ENCODE measurements at regions not wholly inside any gene's neighbourhood (a gene's known extent, or its start where the extent isn't known, plus 50 kb on each side); places are given as distances from the start of the nearest gene placed in this dataset.

- Histone ChIP-seq H3K4me3 (peak overlapping the region; percentile 54), H3K9me3 (replicated peaks) (no peaks in the 10 kb centered on the region), H3K36me3 (no peaks in the 10 kb centered on the region), H3K27me3 (ENCODE audit: low read depth) (no peaks in the 10 kb centered on the region), H3K4me1 (peaks cover 27% of the 10 kb centered on the region), H3K27ac (replicated peaks) (peak overlapping the region; percentile 78)
- intact Hi-C loops (cut with micrococcal nuclease), result no loop called here
- peak; percentile 53 for DNase-seq
- TF ChIP-seq CTCF (IDR thresholded peaks at IDR 0.05; ENCODE audit: borderline replicate concordance), result no peak
Measured at GRCh38 chr6:7468382-7469081, 72.9 kb upstream of the DSP start.

GRCh38 chr6:7469696-7470095 lies 71.8 kb upstream of the DSP start:
- Histone ChIP-seq H3K4me3 (no peak overlapping the region), H3K36me3 (no peaks in the 10 kb centered on the region), H3K4me1 (peaks cover 27% of the 10 kb centered on the region), H3K27me3 (ENCODE audit: low read depth) (no peaks in the 10 kb centered on the region), H3K9me3 (replicated peaks) (no peaks in the 10 kb centered on the region), H3K27ac (replicated peaks) (peak overlapping the region; percentile 78)
- DNase-seq, result no peak
- no peak for TF ChIP-seq CTCF (IDR thresholded peaks at IDR 0.05; ENCODE audit: borderline replicate concordance)
- intact Hi-C loops (cut with micrococcal nuclease), result no loop called here

- intact Hi-C loops (cut with micrococcal nuclease), result no loop called here
- no peak overlapping the region for H3K27ac ChIP-seq (replicated peaks)
Measured at GRCh38 chr6:7471171-7471570, 70.3 kb upstream of the DSP start.

GRCh38 chr6:7473805-7474719 lies 67.4 kb upstream of the DSP start:
- H3K4me3 ChIP-seq, result no peak overlapping the region
- intact Hi-C loops (cut with micrococcal nuclease), result no loop called here
- peaks cover 5% of the 10 kb centered on the region for H3K4me1 ChIP-seq
- H3K27me3 ChIP-seq (ENCODE audit: low read depth), result no peaks in the 10 kb centered on the region
- no peak for DNase-seq
- TF ChIP-seq CTCF (IDR thresholded peaks at IDR 0.05; ENCODE audit: borderline replicate concordance), result no peak
- no peak overlapping the region for H3K27ac ChIP-seq (replicated peaks)
- no peaks in the 10 kb centered on the region for H3K9me3 ChIP-seq (replicated peaks)
- H3K36me3 ChIP-seq, result no peaks in the 10 kb centered on the region

More at GRCh38 chr6:7471171-7471570, 70.3 kb upstream of the DSP start:
- TF ChIP-seq CTCF (IDR thresholded peaks at IDR 0.05; ENCODE audit: borderline replicate concordance), result no peak
- no peak for DNase-seq
- Histone ChIP-seq H3K9me3 (replicated peaks) (no peaks in the 10 kb centered on the region), H3K4me1 (peaks cover 27% of the 10 kb centered on the region), H3K4me3 (no peak overlapping the region), H3K27me3 (ENCODE audit: low read depth) (no peaks in the 10 kb centered on the region), H3K36me3 (no peaks in the 10 kb centered on the region)

DNA sequence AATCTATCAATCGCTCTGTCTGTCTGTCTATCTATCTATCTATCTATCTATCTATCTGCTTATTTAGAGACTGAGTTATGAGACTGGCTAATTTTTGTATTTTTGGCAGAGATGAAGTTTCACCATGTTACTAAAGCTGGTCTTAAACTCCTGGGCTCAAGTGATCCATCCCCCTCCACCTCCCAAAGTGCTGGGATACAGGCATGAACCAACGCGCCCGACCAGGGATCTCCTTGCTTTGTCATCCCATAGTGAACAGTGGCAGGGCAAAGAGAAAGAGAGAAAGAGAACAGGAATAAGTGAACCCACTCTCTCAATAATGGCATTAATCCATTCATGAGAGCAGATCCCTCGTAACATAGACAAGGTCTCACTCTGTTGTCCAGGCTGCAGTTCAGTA lies 66.4 kb upstream of the DSP start:
- Histone ChIP-seq H3K27ac (replicated peaks) (no peak overlapping the region), H3K9me3 (replicated peaks) (no peaks in the 10 kb centered on the region), H3K4me3 (no peak overlapping the region), H3K27me3 (ENCODE audit: low read depth) (no peaks in the 10 kb centered on the region), H3K4me1 (no peaks in the 10 kb centered on the region), H3K36me3 (no peaks in the 10 kb centered on the region)
- no peak for TF ChIP-seq CTCF (IDR thresholded peaks at IDR 0.05; ENCODE audit: borderline replicate concordance)
- intact Hi-C loops (cut with micrococcal nuclease), result no loop called here
- no peak for DNase-seq

Data from left ventricle myocardium inferior (tissue), 1 donor.